HG03439 (cell line): ENCODE measurements at regions not wholly inside any gene's neighbourhood (a gene's known extent, or its start where the extent isn't known, plus 50 kb on each side); places are given as distances from the start of the nearest gene placed in this dataset.
"Not testable (repeated sequence)": the region's sequence is repeated elsewhere in the genome, so short reads cannot be mapped to it uniquely, and the experiment has no call there.

ENCODE experiments used
- ATAC-seq: cut with Tn5 transposase; IDR thresholded peaks from one replicate; pipeline ENCODE4 v1.9.1; 2021; ENCODE audit warnings: mild to moderate bottlenecking, moderate library complexity; ENCODE audit not compliant: unreplicated experiment

- ATAC-seq: no peak
Observed at GRCh38 chr16:80092681-80093080, 448.1 kb upstream of the DYNLRB2 start.

- not testable (repeated sequence) for ATAC-seq
Observed at GRCh38 chr16:80091453-80091852, 449.3 kb upstream of the DYNLRB2 start.

GRCh38 chr16:80085606-80086005, 455.2 kb upstream of the DYNLRB2 start:
- no peak for ATAC-seq

- ATAC-seq: no peak
Observed at GRCh38 chr16:80084614-80085013, 456.2 kb upstream of the DYNLRB2 start.

GRCh38 chr16:80084163-80084562, 456.6 kb upstream of the DYNLRB2 start:
- ATAC-seq: no peak

GRCh38 chr16:80082906-80083305, 457.9 kb upstream of the DYNLRB2 start:
- ATAC-seq: no peak

GRCh38 chr16:80081846-80082245, 458.9 kb upstream of the DYNLRB2 start:
- ATAC-seq: no peak

GRCh38 chr16:80080287-80080851, 460.4 kb upstream of the DYNLRB2 start:
- ATAC-seq: no peak

- ATAC-seq: no peak
Observed at GRCh38 chr16:80079072-80079471, 461.7 kb upstream of the DYNLRB2 start.

GRCh38 chr16:80077696-80078095, 463.1 kb upstream of the DYNLRB2 start:
- no peak for ATAC-seq

GRCh38 chr16:80074329-80074728, 466.5 kb upstream of the DYNLRB2 start:
- ATAC-seq: no peak

- ATAC-seq: no peak
Observed at GRCh38 chr16:80071964-80072456, 468.8 kb upstream of the DYNLRB2 start.

GRCh38 chr16:80066805-80067580, 466.5 kb upstream of the MAF start:
- ATAC-seq: no peak

- no peak for ATAC-seq
Observed at GRCh38 chr16:80065541-80065940, 465.0 kb upstream of the MAF start.

- ATAC-seq: no peak
Observed at GRCh38 chr16:80063713-80064069, 463.2 kb upstream of the MAF start.

GRCh38 chr16:80063031-80063712, 462.6 kb upstream of the MAF start:
- no peak for ATAC-seq

GRCh38 chr16:80062361-80063030, 462.0 kb upstream of the MAF start:
- ATAC-seq: no peak

- ATAC-seq: no peak
Observed at GRCh38 chr16:80060470-80060869, 459.9 kb upstream of the MAF start.

- ATAC-seq: no peak
Observed at GRCh38 chr16:80059836-80060235, 459.3 kb upstream of the MAF start.

GRCh38 chr16:80058214-80058613, 457.7 kb upstream of the MAF start:
- ATAC-seq: no peak

GRCh38 chr16:80056324-80056723, 455.8 kb upstream of the MAF start:
- ATAC-seq: no peak
